ENCODE measurements at regions not wholly inside any gene's neighbourhood (a gene's known extent, or its start where the extent isn't known, plus 50 kb on each side); places are given as distances from the start of the nearest gene placed in this dataset.
"Not testable (repeated sequence)": the region's sequence is repeated elsewhere in the genome, so short reads cannot be mapped to it uniquely, and the experiment has no call there.

- DNase-seq, result peak; percentile 80
Measured at GRCh38 chr6:137717074-137718073, 149.7 kb upstream of the TNFAIP3 start.

DNA sequence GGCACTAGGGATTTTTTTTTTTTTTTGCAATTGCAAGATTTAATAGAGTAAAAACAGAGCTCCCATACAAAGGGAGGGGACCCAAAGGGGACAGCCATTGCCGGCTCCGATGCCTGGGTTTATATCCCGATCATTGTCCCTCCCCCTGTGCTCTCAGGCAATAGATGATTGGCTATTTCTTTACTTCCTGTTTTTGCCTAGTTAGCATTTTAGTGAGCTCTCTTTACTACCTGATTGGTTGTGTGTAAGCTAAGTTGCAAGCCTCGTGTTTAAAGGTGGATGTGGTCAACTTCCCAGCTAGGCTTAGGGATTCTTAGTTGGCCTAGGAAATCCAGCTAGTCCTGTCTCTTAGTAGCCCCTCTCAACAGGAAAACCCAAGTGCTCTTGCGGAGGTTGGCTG, 148.2 kb upstream of the TNFAIP3 start:
- not testable (repeated sequence) for DNase-seq

DNA sequence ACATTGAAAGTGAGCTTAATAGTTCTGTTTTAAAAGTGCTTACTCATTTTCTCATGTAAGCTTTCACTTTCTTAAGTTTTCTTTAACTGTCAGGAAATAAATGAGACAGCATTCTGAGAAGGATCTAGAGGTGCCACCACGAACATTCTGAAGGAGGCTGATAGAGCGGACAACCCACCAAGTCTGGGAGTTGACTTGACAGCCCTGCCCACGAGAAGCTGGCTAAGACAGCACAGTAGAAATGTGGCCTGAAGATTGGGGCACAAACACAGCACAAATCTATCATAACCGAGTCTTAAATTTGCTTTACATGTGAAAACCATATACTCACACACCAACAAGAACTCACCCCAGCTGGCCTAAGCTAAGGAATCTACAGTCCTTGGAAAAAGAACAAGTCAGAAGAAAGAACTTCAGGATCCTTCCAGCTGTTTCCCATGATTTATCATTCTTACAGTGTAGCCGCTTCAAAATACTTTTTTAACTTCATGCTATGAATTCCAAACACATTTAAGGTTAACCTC, 144.2 kb upstream of the TNFAIP3 start:
- no peak for DNase-seq

DNA sequence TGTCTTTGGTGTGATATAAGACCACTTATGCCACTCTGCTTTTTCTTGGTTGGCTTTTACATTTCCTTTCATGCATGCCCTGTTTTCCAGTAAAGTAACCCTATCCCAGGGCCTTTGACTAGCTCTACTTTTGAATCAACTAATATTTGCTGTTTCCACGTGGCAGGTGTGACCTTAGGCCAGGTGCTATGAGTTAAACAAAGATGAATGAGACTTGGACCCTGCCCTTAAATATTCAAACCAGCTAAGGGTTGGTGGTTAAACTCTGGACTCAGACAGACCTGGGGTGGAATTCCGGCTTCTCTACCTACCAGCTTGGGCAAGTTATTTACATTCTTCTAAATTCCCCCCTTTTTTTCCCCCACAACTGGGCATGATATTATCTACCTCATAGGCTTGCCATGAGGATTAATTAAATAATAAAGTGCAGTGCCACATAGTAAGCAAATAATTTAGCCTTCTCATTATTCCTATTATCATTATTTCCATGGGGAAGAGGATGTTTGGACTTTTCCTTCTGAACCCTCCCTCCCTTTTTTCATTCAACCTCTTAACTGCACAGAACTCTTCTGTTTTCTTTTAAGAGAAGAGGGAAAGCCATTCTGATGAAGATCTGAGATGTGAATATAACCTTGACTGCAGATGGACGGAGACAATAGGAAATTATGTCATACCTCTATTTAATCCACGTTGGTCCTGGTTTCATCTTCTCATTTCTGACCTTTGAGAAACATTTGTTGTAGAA, 143.6 kb upstream of the TNFAIP3 start:
- no peak for DNase-seq

- no peak for DNase-seq
Measured at GRCh38 chr6:137724018-137724403, 143.0 kb upstream of the TNFAIP3 start.

- DNase-seq, result no peak
Measured at GRCh38 chr6:137724495-137725211, 142.4 kb upstream of the TNFAIP3 start.

DNA sequence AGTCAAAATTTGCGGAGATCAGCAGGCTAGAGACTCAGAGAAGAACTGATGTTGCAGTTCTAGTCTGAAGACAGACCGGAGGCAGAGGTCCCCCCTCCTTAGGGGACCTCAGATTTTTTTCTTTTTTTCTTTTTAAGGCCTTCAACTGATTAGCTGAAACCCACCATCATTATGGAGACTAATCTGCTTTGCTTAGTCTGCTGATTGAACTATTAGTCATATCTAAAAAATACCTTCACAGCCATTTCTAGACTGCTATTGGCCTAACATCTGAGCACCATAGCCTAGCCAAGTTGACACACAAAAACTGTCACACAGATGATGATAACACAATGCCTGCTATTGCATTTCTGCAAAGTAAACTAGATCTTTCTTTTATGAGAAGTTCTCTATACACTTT, 141.1 kb upstream of the TNFAIP3 start:
- DNase-seq, result no peak

GRCh38 chr6:137726582-137726981, 140.5 kb upstream of the TNFAIP3 start:
- DNase-seq, result no peak

DNA sequence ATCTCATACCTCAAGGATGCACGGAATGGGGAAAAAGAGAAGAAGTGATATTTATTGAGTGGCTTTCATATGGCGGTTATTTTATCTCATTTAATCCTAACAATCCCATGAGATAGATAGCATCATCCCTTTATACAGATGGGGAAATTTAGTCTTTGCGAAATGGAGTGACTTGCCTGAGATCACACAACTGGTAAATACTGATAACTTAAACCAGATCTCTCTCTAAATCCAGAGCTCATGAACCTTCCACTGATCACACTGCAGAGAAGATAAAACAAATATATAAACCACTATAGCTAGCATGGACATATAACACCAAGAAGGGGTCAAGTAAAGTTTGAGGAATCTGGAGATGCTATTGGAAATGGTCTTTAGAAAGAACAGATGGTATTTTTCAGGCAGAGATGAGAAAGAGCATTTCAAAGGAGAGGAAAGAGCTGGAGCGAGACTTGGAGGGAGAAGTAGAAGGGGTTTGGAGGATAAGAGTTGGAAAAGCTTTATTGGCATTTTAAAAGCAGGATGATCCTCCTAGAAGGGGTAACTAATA, 139.8 kb upstream of the TNFAIP3 start:
- DNase-seq, result no peak

DNA sequence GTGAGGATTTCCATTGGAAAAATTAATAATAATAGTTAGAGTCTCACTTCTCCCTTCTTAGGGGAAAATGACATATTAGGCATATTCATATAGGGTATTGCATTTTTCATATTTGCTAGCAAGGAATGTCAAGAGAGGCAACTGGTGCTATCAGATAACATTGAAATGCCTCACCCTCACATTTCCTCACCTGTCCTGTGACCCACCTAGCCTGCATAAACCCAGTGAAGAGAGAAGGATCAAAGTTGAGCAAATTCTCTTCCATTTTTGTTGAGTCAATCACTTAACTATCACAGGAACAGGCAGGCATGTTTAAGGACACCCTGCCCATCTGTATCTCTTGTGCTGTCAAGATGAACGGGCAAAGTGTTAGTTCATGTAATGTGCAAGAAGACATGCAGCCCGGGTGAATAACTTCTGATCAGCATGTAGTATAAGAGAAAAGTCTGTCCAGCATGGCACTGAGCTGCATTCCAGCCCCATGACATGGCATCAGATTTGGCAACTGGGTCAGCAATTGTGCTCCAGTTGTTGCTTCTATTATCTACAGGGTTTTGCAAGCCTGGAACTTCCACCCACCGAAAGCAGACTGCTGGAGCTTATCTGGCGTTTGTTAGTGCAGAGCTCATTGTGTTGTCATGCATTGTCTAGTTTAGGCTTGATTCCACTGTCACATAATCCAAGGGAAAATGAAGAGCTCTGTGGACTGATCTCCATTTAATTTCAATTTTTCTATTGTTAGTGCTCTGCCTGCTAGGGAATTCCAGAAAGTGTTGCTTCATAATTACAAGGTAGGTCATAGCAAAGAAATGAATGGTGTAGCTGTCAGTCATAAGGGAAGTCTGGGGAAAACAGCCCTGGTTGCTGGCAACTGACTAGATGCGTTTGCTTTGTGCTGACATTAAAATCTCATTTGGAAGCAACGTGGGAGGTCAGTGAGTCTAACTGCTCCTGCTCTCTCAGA, 138.4 kb upstream of the TNFAIP3 start:
- DNase-seq, result no peak

DNA sequence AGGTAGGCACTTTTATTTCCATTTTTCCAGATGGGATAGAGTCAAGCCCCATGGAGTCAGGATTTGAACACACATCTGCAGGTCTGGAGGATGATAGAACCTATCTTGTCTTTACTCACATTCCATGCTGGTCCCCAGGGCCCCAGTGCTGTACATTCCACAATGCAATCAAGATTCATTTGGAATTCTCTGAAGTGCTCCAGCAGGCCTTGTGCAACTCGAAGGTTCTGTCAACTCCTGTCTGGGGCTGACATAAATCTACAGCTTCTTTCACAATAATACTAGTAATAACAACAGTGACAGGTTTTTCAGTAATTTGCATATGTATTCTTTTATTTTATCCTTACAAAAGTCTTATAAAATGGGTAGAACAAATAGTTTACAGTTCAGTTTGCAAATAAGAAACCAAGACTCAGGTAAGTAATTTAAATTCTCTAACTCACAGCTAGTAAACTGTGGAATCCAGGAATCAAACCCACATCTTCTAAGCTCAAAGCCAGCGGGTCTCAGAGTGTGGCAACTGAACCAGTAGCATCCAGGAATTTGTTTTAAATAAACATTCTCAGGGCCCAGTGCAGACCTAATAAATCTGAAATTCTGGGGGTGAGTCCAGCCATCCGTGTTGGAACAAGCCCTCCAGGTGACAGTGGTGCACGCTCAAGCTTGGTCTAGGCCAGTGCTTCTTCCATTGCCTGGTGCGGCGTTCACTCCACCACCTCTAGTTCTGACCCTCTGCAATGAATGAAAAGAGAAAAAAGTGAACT, 137.0 kb upstream of the TNFAIP3 start:
- DNase-seq, result no peak

DNA sequence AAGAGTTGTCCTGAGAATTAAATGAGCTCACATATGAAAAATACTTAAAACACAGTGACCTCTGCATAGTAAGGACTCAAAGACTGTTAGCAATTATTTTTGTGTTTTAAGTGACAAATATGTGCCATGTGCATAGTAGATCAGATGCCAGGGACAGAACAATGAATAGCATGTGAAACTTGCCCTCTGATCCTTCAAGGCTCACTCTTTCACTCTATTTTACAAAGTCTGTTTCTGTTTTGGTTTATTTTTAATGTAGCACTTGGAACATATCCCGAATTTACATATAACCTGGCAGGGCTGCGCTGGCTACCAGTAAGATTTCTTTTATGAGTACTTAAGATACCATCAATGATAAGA, 135.5 kb upstream of the TNFAIP3 start:
- DNase-seq, result no peak

DNA sequence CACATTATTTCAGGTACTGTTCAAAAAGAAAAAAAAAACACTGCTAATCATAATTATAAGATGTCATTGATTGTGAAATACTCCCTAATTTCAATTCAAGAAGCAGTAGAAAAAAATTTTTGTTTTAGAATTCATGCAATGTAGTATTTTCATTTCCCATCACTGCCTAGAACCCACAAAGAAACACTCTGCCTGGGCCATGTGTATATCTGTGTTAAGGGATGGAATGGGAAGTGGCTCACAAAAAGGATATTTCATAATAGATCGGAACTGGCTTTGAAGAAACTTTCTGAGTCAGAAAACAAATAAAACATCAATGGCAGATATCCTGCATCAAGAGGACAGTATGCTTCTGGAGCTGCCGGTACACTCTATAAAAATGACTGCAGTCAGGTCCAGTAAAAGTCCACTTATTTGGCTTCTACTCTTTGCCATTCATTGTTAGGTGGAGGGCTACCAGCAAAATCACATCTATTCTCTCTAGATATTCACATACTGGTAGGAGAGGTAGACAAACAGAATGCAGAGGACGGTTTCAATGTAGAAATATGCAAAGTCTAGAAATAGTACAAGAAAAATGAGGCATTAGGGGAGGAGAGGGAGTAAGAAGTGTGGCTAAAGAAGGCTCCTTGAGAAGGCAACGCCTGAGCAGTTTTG, 135.0 kb upstream of the TNFAIP3 start:
- DNase-seq, result no peak

- DNase-seq, result no peak
Measured at GRCh38 chr6:137733372-137733771, 133.7 kb upstream of the TNFAIP3 start.

- no peak for DNase-seq
Measured at GRCh38 chr6:137734005-137734874, 132.8 kb upstream of the TNFAIP3 start.

DNA sequence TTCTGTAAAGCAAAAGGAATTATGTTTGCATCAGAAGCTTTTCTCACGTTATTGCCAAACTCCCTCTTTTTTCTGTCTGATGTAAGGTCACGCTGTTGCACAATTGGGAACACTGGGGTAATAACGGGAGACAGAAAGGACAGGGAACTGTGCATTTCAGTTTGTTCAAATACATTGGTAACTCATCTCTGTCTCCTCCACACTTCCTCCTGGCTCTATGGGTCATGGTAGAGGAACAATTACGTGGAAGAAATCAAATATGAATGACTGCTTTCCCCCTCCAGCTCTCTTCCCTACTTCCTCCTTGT, 132.2 kb upstream of the TNFAIP3 start:
- no peak for DNase-seq

DNA sequence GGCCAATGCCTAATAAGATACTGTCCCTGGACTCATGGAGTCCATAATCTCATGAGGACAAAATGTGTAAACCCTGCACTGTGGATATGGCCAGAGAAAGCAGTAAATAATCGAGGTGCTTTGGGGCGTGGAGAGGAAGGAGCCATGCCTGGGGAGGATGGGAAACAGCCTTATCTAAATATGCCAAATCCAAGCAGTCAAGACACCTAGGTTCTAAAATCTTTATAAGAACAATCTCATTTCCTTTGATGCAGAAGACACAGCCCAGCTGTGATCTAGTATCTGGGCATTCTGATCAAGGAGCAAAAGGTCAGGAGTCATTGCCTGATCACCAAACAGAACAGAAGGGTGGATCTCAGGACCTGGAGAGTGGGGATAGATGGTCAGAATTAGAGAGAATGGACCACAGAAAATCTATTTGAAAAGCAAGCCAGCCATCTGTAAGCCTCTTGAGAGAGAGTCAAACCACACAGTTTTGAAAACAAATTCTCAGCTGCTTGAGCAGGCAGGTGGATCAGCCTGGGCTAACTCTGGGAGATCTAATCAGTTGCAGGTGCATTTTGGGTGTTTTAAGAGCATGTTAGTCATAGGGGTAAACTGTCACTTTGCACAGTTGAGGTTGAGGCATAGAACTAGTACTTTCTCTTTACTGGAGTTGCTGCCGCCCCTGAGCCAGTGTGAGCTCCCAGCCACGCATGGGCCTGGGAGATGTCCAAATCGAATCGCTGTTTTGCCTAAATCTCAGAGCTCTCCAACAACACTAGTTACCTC, 130.8 kb upstream of the TNFAIP3 start:
- DNase-seq, result no peak

GRCh38 chr6:137736911-137737310, 130.1 kb upstream of the TNFAIP3 start:
- DNase-seq, result no peak

Measured in stimulated activated CD8-positive, alpha-beta memory T cell treated with anti-CD3 and anti-CD28 coated beads, Interleukin-4, amount 100 ng/mL, for 48 hours (primary cell).